HG02763 (cell line): ENCODE measurements at regions not wholly inside any gene's neighbourhood (a gene's known extent, or its start where the extent isn't known, plus 50 kb on each side); places are given as distances from the start of the nearest gene placed in this dataset.
"Not testable (repeated sequence)": the region's sequence is repeated elsewhere in the genome, so short reads cannot be mapped to it uniquely, and the experiment has no call there.

Experiments
- ATAC-seq: cut with Tn5 transposase; IDR thresholded peaks from one replicate; pipeline ENCODE4 v1.9.1; 2021; ENCODE audit warnings: mild to moderate bottlenecking, moderate library complexity; ENCODE audit not compliant: unreplicated experiment

DNA sequence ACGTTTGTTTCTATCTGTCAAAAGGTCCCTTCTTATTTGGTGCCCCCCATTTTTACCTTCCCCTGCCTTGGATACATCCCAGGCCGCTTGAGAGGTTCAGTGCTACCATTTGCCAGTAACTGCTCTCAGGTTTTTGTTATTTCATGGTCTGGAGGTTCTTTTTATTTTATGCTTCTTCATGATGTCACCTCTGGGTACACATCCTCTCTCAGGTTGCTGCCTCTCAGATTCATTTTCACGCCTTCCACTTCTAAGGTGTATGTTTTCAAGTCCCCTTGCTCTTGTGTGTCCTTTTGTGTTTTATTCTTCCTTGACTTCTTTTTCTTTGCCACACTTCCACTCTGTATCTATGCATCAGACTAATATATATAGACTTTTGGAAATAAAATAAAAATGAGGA is 640.1 kb upstream of the AADAT start:
- ATAC-seq, result no peak

- ATAC-seq, result no peak
Measured at GRCh38 chr4:170729236-170729635, 639.5 kb upstream of the AADAT start.

- no peak for ATAC-seq
Measured at GRCh38 chr4:170724191-170724590, 634.4 kb upstream of the AADAT start.

- no peak for ATAC-seq
Measured at GRCh38 chr4:170723171-170723570, 633.4 kb upstream of the AADAT start.

DNA sequence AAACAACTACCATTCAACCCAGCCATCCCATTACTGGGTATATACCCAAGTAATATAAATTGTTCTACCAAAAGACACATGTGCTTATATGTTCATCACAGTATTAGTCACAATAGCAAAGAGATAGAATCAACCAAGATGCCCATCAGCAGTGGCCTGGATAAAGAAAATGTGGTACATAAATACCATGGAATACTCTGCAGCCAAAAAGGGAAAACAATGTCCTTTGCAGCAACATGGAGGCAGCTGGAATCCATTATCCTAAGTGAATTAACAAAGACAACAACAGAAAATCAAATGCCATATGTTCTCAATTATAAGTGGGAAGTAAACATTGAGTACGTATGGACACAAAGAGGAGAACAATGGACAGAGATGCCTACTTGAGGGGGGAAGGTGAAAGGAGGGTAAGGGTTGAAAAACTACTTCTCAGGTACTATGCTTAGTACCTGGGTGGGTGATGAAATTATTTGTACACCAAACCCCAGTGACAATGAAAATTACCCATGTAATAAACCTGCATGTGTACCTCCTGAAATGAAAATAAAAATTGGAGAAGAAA is 632.1 kb upstream of the AADAT start:
- ATAC-seq, result no peak

DNA sequence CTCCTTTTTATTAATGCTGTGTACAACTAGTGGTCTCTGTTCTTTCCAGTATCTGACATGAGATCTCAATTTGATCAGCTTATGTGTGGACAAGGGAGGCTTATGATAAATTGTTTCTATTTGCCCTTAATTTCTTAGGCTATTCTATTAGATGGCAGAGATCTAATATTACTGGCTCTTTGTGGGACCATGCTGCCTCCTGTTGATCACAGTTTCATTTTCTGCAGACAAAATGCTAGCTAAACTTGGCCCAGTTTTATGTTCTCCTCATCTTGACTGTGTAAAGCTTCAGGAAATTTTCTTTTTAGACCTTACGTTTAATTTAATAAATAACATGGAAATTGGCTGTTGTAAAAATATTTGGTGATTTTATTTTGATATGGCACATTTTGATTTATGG is 627.1 kb upstream of the AADAT start:
- ATAC-seq, result no peak

- no peak for ATAC-seq
Measured at GRCh38 chr4:170705907-170706306, 616.2 kb upstream of the AADAT start.

GRCh38 chr4:170700064-170700463 is 610.3 kb upstream of the AADAT start:
- ATAC-seq, result no peak

- peak; percentile 61 for ATAC-seq
Measured at GRCh38 chr4:170698334-170698733, 608.6 kb upstream of the AADAT start.

- ATAC-seq, result no peak
Measured at GRCh38 chr4:170697845-170698244, 608.1 kb upstream of the AADAT start.

DNA sequence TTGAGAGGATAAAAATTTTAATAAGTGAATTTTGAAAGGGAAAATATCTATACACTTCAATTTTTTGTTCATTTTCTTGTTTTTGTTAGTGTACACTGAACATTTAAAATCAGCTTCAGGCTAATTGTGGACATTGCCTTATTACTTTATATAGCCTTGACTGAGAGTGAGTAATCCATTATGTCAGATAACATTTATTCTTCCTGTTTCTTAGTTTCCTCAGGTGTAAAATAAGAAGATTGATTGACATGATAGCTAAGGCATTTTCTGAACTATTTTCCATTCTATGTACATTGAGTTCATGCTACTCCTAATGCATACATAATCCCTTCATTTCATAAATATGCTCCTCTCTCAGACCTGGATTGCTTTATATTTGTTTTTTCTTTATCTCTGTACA is 607.3 kb upstream of the AADAT start:
- no peak for ATAC-seq

GRCh38 chr4:170691168-170691567 is 601.4 kb upstream of the AADAT start:
- ATAC-seq, result no peak

- no peak for ATAC-seq
Measured at GRCh38 chr4:170687751-170688150, 598.0 kb upstream of the AADAT start.

- not testable (repeated sequence) for ATAC-seq
Measured at GRCh38 chr4:170685701-170686100, 595.9 kb upstream of the AADAT start.

DNA sequence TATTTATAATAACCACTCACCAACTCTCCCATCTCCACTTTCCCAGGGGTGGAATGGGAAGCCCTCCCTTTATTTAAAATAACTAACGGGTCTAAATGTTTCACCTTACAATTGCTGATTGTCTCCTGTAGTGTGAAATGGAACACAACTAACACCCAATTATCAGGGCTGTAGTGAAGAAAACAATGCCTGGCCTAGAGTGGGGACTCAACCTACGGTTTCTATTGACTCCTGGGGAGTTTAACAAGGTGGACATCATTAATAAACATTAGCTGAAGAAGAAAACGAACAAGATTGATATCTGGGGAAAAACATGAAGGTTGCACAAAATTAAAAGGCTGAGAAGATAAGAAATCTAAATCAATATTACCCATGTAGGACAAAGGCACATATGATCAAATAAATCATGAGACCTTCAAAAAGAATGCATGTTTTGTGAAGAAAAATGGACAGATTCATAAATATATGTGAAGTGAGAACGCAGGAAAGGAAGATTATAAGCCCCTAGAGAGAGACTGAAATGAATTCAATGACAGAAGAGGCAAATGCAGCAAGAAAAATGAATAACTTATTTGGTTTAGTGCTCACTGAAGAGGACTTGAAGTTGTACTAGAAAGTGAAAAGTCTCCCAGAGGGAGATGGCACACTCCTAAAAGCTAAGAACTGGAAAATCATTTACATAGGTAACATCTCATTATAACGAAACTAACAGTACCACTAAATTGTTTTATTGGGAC is 593.0 kb upstream of the AADAT start:
- no peak for ATAC-seq

- ATAC-seq, result not testable (repeated sequence)
Measured at GRCh38 chr4:170682087-170682486, 592.3 kb upstream of the AADAT start.

DNA sequence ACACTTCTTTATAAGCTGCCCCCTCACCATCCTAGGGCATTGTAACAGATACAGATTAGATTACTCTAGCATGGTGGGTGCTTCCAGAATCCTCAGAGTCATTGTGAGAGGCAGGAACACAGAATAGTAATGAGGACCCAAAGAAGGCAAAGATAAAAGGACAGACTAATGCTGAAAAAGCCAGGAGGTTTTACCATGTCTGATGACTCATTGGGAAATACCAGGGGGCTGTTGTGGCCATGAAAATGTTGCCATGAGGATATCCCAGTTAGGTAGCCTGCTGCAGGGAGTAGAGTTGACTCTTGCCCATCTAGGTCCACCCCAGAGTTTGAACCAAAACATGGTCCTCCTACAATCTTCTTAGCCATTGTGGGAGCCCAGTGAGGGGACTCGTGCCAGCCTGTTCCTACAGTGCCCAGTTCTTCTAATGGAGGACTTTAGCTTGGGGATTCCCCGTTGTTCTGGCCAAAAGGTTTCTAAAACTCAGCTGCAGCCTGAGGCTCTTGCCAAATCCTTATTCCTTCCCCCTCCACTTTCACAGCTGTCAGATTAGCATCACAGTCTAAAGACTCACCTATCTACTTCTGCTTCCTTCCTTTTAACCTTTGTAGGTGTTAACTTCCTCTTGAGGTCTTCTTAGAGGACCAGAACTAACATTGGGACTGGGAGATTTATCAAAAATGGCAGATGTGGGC is 586.0 kb upstream of the AADAT start:
- ATAC-seq, result peak; percentile 62

GRCh38 chr4:170674176-170674575 is 584.4 kb upstream of the AADAT start:
- no peak for ATAC-seq

- no peak for ATAC-seq
Measured at GRCh38 chr4:170672381-170672965, 582.7 kb upstream of the AADAT start.

GRCh38 chr4:170671171-170671570 is 581.4 kb upstream of the AADAT start:
- no peak for ATAC-seq

GRCh38 chr4:170667814-170668213 is 578.1 kb upstream of the AADAT start:
- no peak for ATAC-seq

DNA sequence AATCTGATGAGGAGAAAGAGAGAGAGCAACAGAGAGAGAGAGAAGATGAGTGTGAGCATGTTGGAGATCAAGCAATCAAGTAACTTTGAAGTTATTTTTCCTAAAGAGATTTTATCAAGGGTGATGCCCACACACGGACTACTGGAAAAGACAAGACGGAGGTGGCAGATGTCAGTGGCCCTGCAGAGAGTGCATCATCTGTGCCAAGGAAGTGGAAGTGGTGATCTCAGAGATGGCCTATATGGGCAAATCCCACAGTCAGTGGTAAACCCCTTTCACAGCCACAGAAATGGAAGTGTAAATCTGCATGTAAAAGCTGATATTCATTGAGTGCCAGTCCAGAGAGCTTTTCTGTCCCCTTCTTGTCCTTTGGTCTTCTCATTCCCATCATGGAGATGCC is 577.2 kb upstream of the AADAT start:
- no peak for ATAC-seq
